ENCODE measurements at regions not wholly inside any gene's neighbourhood (a gene's known extent, or its start where the extent isn't known, plus 50 kb on each side); places are given as distances from the start of the nearest gene placed in this dataset.

DNA sequence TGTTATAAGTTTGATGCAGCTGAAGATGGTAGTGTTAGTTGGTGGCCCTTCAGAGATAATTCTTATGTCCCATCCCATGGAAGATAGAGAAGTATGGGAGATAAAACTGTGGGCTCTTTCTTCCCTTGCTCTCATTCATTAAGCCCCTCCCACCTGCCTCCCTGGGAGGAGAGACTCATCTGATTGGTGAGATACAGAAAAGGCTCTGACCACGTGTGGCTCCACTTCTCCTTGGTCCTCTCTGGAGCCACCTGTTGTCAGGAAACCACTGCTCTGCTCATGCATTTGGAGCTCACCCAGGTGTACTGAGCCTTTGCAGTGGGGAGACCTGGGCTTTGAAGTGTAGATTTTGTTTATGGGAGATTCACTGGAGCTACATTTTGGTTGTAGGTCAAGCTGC, 293.2 kb upstream of the RASGRP1 start:
- no peak overlapping the region for H2AFZ ChIP-seq (ENCODE audit: low read depth, low read length)
- no peak overlapping the region for H3K9ac ChIP-seq (ENCODE audit: low read length)
- TF ChIP-seq, protein P1, sequence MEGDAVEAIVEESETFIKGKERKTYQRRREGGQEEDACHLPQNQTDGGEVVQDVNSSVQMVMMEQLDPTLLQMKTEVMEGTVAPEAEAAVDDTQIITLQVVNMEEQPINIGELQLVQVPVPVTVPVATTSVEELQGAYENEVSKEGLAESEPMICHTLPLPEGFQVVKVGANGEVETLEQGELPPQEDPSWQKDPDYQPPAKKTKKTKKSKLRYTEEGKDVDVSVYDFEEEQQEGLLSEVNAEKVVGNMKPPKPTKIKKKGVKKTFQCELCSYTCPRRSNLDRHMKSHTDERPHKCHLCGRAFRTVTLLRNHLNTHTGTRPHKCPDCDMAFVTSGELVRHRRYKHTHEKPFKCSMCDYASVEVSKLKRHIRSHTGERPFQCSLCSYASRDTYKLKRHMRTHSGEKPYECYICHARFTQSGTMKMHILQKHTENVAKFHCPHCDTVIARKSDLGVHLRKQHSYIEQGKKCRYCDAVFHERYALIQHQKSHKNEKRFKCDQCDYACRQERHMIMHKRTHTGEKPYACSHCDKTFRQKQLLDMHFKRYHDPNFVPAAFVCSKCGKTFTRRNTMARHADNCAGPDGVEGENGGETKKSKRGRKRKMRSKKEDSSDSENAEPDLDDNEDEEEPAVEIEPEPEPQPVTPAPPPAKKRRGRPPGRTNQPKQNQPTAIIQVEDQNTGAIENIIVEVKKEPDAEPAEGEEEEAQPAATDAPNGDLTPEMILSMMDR (IDR thresholded peaks at IDR 0.05; ENCODE audit: low read depth, low read length): no peak
- no peak for TF ChIP-seq EZH2phosphoT487 (IDR thresholded peaks at IDR 0.05; ENCODE audit: low read depth)
- no peaks in the 10 kb centered on the region for H3K79me2 ChIP-seq (ENCODE audit: low read length)
- H3K4me1 ChIP-seq (ENCODE audit: low read length): no peaks in the 10 kb centered on the region
- no peak overlapping the region for H3K4me3 ChIP-seq (ENCODE audit: low read length)
- H3K9me3 ChIP-seq (ENCODE audit: insufficient read depth, low read length): no peaks in the 10 kb centered on the region
- peaks cover 25% of the 10 kb centered on the region for H3K27me3 ChIP-seq (ENCODE audit: low read depth, low read length)
- no peaks in the 10 kb centered on the region for H3K36me3 ChIP-seq (replicated peaks; ENCODE audit: low read depth, low read length)
- no peak overlapping the region for H3K4me2 ChIP-seq (ENCODE audit: low read length)
- no peaks in the 10 kb centered on the region for H4K20me1 ChIP-seq (ENCODE audit: insufficient read depth, low read length)
- no peak overlapping the region for H3K27ac ChIP-seq (ENCODE audit: low read length)

DNA sequence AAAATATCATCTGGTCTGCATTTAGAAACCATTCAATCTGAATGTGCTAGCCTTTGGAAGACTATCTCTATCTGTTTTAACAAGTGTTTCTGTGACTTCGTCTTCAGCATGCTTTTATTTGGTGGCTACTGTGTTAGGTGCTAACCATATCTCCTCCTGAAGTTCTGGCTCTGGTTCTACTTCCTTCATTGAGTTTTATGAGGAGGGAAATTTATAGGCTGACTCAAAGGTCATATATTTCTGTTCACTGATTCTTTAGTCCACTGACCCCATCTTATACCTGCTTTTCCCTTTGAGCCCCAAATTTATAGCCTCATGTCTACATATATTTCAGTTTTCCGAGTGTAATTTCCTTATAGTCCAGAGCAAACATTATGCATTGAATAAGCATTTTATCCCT, 295.0 kb upstream of the RASGRP1 start:
- H3K36me3 ChIP-seq (replicated peaks; ENCODE audit: low read depth, low read length): no peaks in the 10 kb centered on the region
- H3K4me3 ChIP-seq (ENCODE audit: low read length): no peak overlapping the region
- peaks cover 23% of the 10 kb centered on the region for H3K27me3 ChIP-seq (ENCODE audit: low read depth, low read length)
- H2AFZ ChIP-seq (ENCODE audit: low read depth, low read length): no peak overlapping the region
- H3K9ac ChIP-seq (ENCODE audit: low read length): no peak overlapping the region
- no peaks in the 10 kb centered on the region for H3K79me2 ChIP-seq (ENCODE audit: low read length)
- no peak overlapping the region for H3K4me2 ChIP-seq (ENCODE audit: low read length)
- no peaks in the 10 kb centered on the region for H3K9me3 ChIP-seq (ENCODE audit: insufficient read depth, low read length)
- H3K4me1 ChIP-seq (ENCODE audit: low read length): no peaks in the 10 kb centered on the region
- no peak overlapping the region for H3K27ac ChIP-seq (ENCODE audit: low read length)
- H4K20me1 ChIP-seq (ENCODE audit: insufficient read depth, low read length): no peaks in the 10 kb centered on the region
- TF ChIP-seq, protein P1 (IDR thresholded peaks at IDR 0.05; ENCODE audit: low read depth, low read length): no peak
- TF ChIP-seq EZH2phosphoT487 (IDR thresholded peaks at IDR 0.05; ENCODE audit: low read depth): no peak

DNA sequence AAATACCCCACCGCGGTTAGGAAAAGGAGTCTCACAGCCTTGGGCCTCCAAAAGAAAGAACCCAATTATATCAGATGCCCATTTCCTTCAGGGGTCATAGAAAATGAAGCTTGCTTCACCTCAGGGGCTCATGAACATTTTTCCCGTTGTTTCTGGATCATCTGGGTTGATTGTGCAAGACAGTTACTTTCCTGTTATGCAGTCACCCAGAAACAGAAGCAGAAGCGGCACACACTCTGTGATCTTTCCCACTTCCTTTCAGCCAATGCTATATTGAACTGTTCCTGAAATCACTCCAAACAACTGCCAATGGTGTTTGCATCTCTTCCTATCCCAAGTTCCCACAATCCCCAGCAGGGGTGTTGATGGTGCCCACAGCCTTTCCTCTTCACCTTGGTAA, 295.6 kb upstream of the RASGRP1 start:
- Histone ChIP-seq H3K9me3 (ENCODE audit: insufficient read depth, low read length) (no peaks in the 10 kb centered on the region), H3K9ac (ENCODE audit: low read length) (no peak overlapping the region), H4K20me1 (ENCODE audit: insufficient read depth, low read length) (no peaks in the 10 kb centered on the region), H3K4me1 (ENCODE audit: low read length) (no peaks in the 10 kb centered on the region), H3K27me3 (ENCODE audit: low read depth, low read length) (peaks cover 22% of the 10 kb centered on the region), H3K36me3 (replicated peaks; ENCODE audit: low read depth, low read length) (no peaks in the 10 kb centered on the region), H3K4me3 (ENCODE audit: low read length) (no peak overlapping the region), H3K79me2 (ENCODE audit: low read length) (no peaks in the 10 kb centered on the region), H2AFZ (ENCODE audit: low read depth, low read length) (no peak overlapping the region), H3K27ac (ENCODE audit: low read length) (no peak overlapping the region), H3K4me2 (ENCODE audit: low read length) (no peak overlapping the region)
- no peak for TF ChIP-seq EZH2phosphoT487 (IDR thresholded peaks at IDR 0.05; ENCODE audit: low read depth)
- TF ChIP-seq, protein P1 (IDR thresholded peaks at IDR 0.05; ENCODE audit: low read depth, low read length): no peak

DNA sequence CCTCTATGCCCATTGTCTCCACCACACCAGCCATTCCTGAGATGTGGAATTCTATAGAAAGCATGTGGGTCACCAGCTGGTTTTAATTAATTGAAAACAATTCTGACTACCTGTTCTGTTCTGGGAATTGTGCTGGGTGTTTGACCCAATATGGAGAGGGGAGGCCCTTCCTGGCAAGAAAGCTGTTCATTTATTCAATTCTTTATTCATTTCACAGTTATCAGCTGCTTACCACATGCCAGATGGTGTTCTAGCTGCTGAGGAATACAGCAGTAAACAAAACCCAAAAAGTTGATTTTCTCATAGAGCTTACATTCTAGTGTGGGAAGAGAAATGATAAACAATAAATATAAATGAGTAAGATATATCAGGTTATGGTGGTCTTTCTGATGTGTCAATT, 296.1 kb upstream of the RASGRP1 start:
- TF ChIP-seq EZH2phosphoT487 (IDR thresholded peaks at IDR 0.05; ENCODE audit: low read depth): no peak
- TF ChIP-seq, protein P1 (IDR thresholded peaks at IDR 0.05; ENCODE audit: low read depth, low read length): no peak

More for the DNA sequence above, 296.1 kb upstream of the RASGRP1 start:
- no peaks in the 10 kb centered on the region for H3K9me3 ChIP-seq (ENCODE audit: insufficient read depth, low read length)
- H2AFZ ChIP-seq (ENCODE audit: low read depth, low read length): no peak overlapping the region
- peaks cover 26% of the 10 kb centered on the region for H3K27me3 ChIP-seq (ENCODE audit: low read depth, low read length)
- no peak overlapping the region for H3K4me2 ChIP-seq (ENCODE audit: low read length)
- H3K36me3 ChIP-seq (replicated peaks; ENCODE audit: low read depth, low read length): no peaks in the 10 kb centered on the region
- no peaks in the 10 kb centered on the region for H3K4me1 ChIP-seq (ENCODE audit: low read length)
- no peaks in the 10 kb centered on the region for H3K79me2 ChIP-seq (ENCODE audit: low read length)
- H3K9ac ChIP-seq (ENCODE audit: low read length): no peak overlapping the region
- no peak overlapping the region for H3K27ac ChIP-seq (ENCODE audit: low read length)
- no peak overlapping the region for H3K4me3 ChIP-seq (ENCODE audit: low read length)
- H4K20me1 ChIP-seq (ENCODE audit: insufficient read depth, low read length): no peaks in the 10 kb centered on the region

Data from OCI-LY3 (cell line).